Gastrocnemius medialis (tissue), 4 donors: ENCODE measurements at regions not wholly inside any gene's neighbourhood (a gene's known extent, or its start where the extent isn't known, plus 50 kb on each side); places are given as distances from the start of the nearest gene placed in this dataset.

Experiments used
- POLR2A ChIP-seq, 2 donors: fragments of 450-650 bp; IDR thresholded peaks; one replicate each; pipeline ENCODE4 v1.6.1; 2017; ENCODE audit warnings: antibody characterized with exemption in 2 of 2, mild to moderate bottlenecking in 2 of 2, moderate library complexity in 2 of 2
- TF ChIP-seq, protein P1 (sequence below), 5 experiments: fragments of 450-650 bp in 3 of 5; fragments of 200-600 bp in 2 of 5; sonication (generic) in 2 of 5; IDR thresholded peaks in 4 of 5; conservative IDR thresholded peaks in 1 of 5; 1 replicate in 4 of 5; 2 replicates in 1 of 5; pipeline ENCODE4 v1.5.1; 2016 to 2019; ENCODE audit warnings: antibody characterized with exemption in 5 of 5, mild to moderate bottlenecking in 3 of 5, moderate library complexity in 3 of 5

GRCh38 chr12:97184127-97184773 lies 277.2 kb downstream of the NEDD1 start:
- TF ChIP-seq, protein P1, sequence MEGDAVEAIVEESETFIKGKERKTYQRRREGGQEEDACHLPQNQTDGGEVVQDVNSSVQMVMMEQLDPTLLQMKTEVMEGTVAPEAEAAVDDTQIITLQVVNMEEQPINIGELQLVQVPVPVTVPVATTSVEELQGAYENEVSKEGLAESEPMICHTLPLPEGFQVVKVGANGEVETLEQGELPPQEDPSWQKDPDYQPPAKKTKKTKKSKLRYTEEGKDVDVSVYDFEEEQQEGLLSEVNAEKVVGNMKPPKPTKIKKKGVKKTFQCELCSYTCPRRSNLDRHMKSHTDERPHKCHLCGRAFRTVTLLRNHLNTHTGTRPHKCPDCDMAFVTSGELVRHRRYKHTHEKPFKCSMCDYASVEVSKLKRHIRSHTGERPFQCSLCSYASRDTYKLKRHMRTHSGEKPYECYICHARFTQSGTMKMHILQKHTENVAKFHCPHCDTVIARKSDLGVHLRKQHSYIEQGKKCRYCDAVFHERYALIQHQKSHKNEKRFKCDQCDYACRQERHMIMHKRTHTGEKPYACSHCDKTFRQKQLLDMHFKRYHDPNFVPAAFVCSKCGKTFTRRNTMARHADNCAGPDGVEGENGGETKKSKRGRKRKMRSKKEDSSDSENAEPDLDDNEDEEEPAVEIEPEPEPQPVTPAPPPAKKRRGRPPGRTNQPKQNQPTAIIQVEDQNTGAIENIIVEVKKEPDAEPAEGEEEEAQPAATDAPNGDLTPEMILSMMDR (IDR thresholded peaks at IDR 0.05 in 4 of 5, conservative IDR thresholded peaks at IDR 0.05 in 1 of 5): no peak
- TF ChIP-seq POLR2A (IDR thresholded peaks at IDR 0.05): no peak
